CD14-positive monocyte (primary cell): ENCODE measurements at regions not wholly inside any gene's neighbourhood (a gene's known extent, or its start where the extent isn't known, plus 50 kb on each side); places are given as distances from the start of the nearest gene placed in this dataset.

Experiments used
- DNase-seq, 3 donors: peaks; one replicate each; pipeline ENCODE4 v3.0.0-alpha.2; 2011 to 2022
- H2AFZ ChIP-seq: 2 replicates; pipeline ENCODE4 v1.6.0; 2012; ENCODE audit warnings: mild to moderate bottlenecking, low read depth, low read length, inconsistent platforms; ENCODE audit not compliant: insufficient read depth, poor library complexity, severe bottlenecking
- H3K27ac ChIP-seq, 2 donors: 1 replicate in 1 of 2; 2 replicates in 1 of 2; pipeline ENCODE4 v1.5.1; 2012 to 2013; ENCODE audit warnings: low read length in 2 of 2, control low read depth in 1 of 2, inconsistent platforms in 1 of 2, low read depth in 1 of 2, mild to moderate bottlenecking in 1 of 2
- H3K27me3 ChIP-seq, 2 donors: one replicate each; pipeline versions ENCODE4 v1.6.0 to v1.6.1; 2011 to 2013; ENCODE audit warnings: low read length in 2 of 2; ENCODE audit not compliant: control insufficient read depth in 2 of 2, insufficient read depth in 2 of 2
- H3K36me3 ChIP-seq, 2 donors: replicated peaks in 1 of 2; 1 replicate in 1 of 2; 2 replicates in 1 of 2; pipeline versions ENCODE4 v1.5.1 to v1.6.1; 2012 to 2013; ENCODE audit warnings: low read length in 2 of 2, control low read depth in 1 of 2, inconsistent platforms in 1 of 2, mild to moderate bottlenecking in 1 of 2; ENCODE audit not compliant: insufficient read depth in 2 of 2, control insufficient read depth in 1 of 2
- H3K4me1 ChIP-seq, 2 donors: 1 replicate in 1 of 2; 2 replicates in 1 of 2; pipeline versions ENCODE4 v1.5.1 to v1.6.1; 2012 to 2013; ENCODE audit warnings: low read length in 2 of 2, control low read depth in 1 of 2, inconsistent platforms in 1 of 2, mild to moderate bottlenecking in 1 of 2, moderate library complexity in 1 of 2; ENCODE audit not compliant: insufficient read depth in 2 of 2, control insufficient read depth in 1 of 2
- H3K4me2 ChIP-seq: replicated peaks from 2 replicates; pipeline ENCODE3; 2012; ENCODE audit warnings: low read length, moderate library complexity, mild to moderate bottlenecking; ENCODE audit not compliant: poor library complexity, severe bottlenecking; ENCODE audit errors: extremely low read depth
- H3K4me3 ChIP-seq, 3 experiments: fragments of 200-600 bp in 1 of 3; sonication (generic) in 1 of 3; replicated peaks in 1 of 3; 1 replicate in 2 of 3; 2 replicates in 1 of 3; pipeline ENCODE4 v1.5.1; 2011 to 2013; ENCODE audit warnings: low read length in 3 of 3, mild to moderate bottlenecking in 3 of 3, control low read depth in 2 of 3, low read depth in 2 of 3, inconsistent platforms in 1 of 3, moderate library complexity in 1 of 3
- H3K79me2 ChIP-seq: 2 replicates; pipeline ENCODE4 v1.6.0; 2012; ENCODE audit warnings: mild to moderate bottlenecking, control low read depth, inconsistent platforms, low read length, moderate library complexity; ENCODE audit not compliant: insufficient read depth
- H3K9ac ChIP-seq: 2 replicates; pipeline ENCODE4 v1.6.0; 2017; ENCODE audit warnings: low read length, mild to moderate bottlenecking; ENCODE audit not compliant: insufficient read depth, poor library complexity, severe bottlenecking
- H3K9me3 ChIP-seq, 2 donors: replicated peaks in 1 of 2; 1 replicate in 1 of 2; 2 replicates in 1 of 2; pipeline versions ENCODE4 v1.5.1 to v1.6.1; 2012 to 2013; ENCODE audit warnings: low read length in 2 of 2, control low read depth in 1 of 2; ENCODE audit not compliant: control insufficient read depth in 1 of 2, insufficient read depth in 1 of 2
- H4K20me1 ChIP-seq: 2 replicates; pipeline ENCODE4 v1.6.0; 2012; ENCODE audit warnings: mild to moderate bottlenecking, low read length, control low read depth, moderate library complexity; ENCODE audit not compliant: insufficient read depth
- H3K27ac Mint-ChIP-seq, 7 donors: one replicate each; pipeline ENCODE4 v1.8.0; 2020; ENCODE audit warnings: mild to moderate bottlenecking in 7 of 7, mixed read lengths in 7 of 7, moderate library complexity in 6 of 7, inconsistent platforms in 2 of 7
- H3K27me3 Mint-ChIP-seq, 3 donors: one replicate each; pipeline ENCODE4 v1.8.0; 2021 to 2022; ENCODE audit warnings: low read depth in 3 of 3, mild to moderate bottlenecking in 3 of 3, mixed read lengths in 3 of 3, moderate library complexity in 3 of 3, inconsistent platforms in 1 of 3
- H3K36me3 Mint-ChIP-seq, 2 donors: one replicate each; pipeline ENCODE4 v1.8.0; 2020; ENCODE audit warnings: mixed read lengths in 2 of 2, inconsistent platforms in 1 of 2, mild to moderate bottlenecking in 1 of 2
- H3K4me1 Mint-ChIP-seq: one replicate; pipeline ENCODE4 v1.8.0; 2020; ENCODE audit warnings: mild to moderate bottlenecking, mixed read lengths
- H3K4me3 Mint-ChIP-seq, 2 donors: one replicate each; pipeline ENCODE4 v1.8.0; 2020; ENCODE audit warnings: mild to moderate bottlenecking in 2 of 2, mixed read lengths in 2 of 2, moderate library complexity in 1 of 2
- H3K9me3 Mint-ChIP-seq, 7 donors: one replicate each; pipeline ENCODE4 v1.8.0; 2020 to 2022; ENCODE audit warnings: mixed read lengths in 7 of 7, mild to moderate bottlenecking in 6 of 7, moderate library complexity in 6 of 7, inconsistent platforms in 2 of 7
- WGBS: methylation state at CpG from one replicate; pipeline ENCODE4 v1.1.5; 2013; ENCODE audit warnings: missing lambda C conversion rate; ENCODE audit not compliant: insufficient coverage; 5-methylcytosine and 5-hydroxymethylcytosine counted together
- intact Hi-C, 2 donors: fragments of 100-400 bp; cut with micrococcal nuclease; formaldehyde crosslinking; loops; one replicate each; pipeline versions ENCODE4 v1.15.0 to v1.15.1; 2023
- TF ChIP-seq, protein P1 (sequence below): fragments of 200-600 bp; IDR thresholded peaks from one replicate; pipeline ENCODE4 v1.8.0; 2022; ENCODE audit warnings: antibody characterized with exemption, mild to moderate bottlenecking

DNA sequence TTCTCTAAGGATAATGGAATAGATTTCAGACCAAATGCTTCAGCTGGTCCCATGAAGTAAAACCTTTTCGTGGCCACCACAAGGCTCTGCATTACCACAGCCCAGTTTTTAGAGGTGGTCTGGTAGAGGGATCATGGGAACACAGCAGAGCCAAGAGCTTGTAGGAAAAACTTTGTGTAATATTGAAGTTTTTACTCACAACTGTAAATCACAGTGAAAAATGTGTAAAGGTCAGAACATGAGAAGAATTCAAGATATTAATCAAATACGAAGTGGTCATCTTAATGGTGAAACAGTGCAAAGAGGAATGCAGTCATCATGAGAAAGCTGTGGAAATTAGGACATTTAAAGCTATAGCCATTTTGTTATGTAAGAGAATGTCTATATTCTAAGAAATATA is 197.5 kb downstream of the NPR3 start:
- H3K9me3 Mint-ChIP-seq: peaks cover 2 to 7% (median 5%) of the 10 kb centered on the region in 7 donors
- no peak overlapping the region for H3K4me3 Mint-ChIP-seq
- no peak for DNase-seq
- no peak overlapping the region for H3K4me3 ChIP-seq
- no peak overlapping the region for H3K9ac ChIP-seq
- no peaks in the 10 kb centered on the region for H3K27me3 ChIP-seq
- H3K4me2 ChIP-seq: no peak overlapping the region
- TF ChIP-seq, protein P1, sequence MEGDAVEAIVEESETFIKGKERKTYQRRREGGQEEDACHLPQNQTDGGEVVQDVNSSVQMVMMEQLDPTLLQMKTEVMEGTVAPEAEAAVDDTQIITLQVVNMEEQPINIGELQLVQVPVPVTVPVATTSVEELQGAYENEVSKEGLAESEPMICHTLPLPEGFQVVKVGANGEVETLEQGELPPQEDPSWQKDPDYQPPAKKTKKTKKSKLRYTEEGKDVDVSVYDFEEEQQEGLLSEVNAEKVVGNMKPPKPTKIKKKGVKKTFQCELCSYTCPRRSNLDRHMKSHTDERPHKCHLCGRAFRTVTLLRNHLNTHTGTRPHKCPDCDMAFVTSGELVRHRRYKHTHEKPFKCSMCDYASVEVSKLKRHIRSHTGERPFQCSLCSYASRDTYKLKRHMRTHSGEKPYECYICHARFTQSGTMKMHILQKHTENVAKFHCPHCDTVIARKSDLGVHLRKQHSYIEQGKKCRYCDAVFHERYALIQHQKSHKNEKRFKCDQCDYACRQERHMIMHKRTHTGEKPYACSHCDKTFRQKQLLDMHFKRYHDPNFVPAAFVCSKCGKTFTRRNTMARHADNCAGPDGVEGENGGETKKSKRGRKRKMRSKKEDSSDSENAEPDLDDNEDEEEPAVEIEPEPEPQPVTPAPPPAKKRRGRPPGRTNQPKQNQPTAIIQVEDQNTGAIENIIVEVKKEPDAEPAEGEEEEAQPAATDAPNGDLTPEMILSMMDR: no peak
- no peaks in the 10 kb centered on the region for H3K79me2 ChIP-seq
- no peaks in the 10 kb centered on the region for H4K20me1 ChIP-seq
- H3K36me3 ChIP-seq: no peaks in the 10 kb centered on the region
- intact Hi-C loops: no loop called here
- no peaks in the 10 kb centered on the region for H3K4me1 Mint-ChIP-seq
- H3K27ac ChIP-seq: no peak overlapping the region
- no peaks in the 10 kb centered on the region for H3K36me3 Mint-ChIP-seq
- no peaks in the 10 kb centered on the region for H3K4me1 ChIP-seq
- H3K9me3 ChIP-seq: no peaks in the 10 kb centered on the region
- no CpG with 5 or more reads among the region's 2 CpGs for WGBS
- H2AFZ ChIP-seq: no peak overlapping the region
- no peak overlapping the region for H3K27ac Mint-ChIP-seq
- H3K27me3 Mint-ChIP-seq: no peaks in the 10 kb centered on the region

DNA sequence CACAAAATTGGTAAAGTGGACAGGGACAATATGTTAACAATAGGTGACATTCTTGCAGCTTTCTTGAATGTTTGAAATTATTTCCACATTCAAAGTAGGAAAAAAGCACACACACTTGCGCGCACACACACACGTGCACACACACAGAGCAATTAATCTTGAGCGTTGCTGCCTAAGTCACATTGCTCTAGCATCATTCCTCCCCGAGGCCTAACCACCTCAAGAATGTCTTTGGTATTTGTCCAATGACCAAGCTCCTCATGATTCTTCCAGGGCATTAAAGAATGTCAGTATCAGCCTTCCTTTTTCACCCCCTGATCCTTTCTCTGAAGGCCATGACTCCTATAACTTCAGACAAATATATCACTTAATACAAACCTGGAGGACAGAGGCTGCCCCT is 198.1 kb downstream of the NPR3 start:
- H3K36me3 ChIP-seq: no peaks in the 10 kb centered on the region
- intact Hi-C loops: no loop called here
- H2AFZ ChIP-seq: no peak overlapping the region
- H3K27ac ChIP-seq: no peak overlapping the region
- no peak overlapping the region for H3K4me2 ChIP-seq
- DNase-seq: no peak
- Mint-ChIP-seq H3K36me3 (no peaks in the 10 kb centered on the region), H3K9me3 (peaks cover 2 to 7% (median 5%) of the 10 kb centered on the region in 7 donors), H3K27ac (peak overlapping the region in 1 of 7 donors; percentile 20), H3K27me3 (no peaks in the 10 kb centered on the region), H3K4me3 (no peak overlapping the region), H3K4me1 (no peaks in the 10 kb centered on the region)
- TF ChIP-seq, protein P1: no peak
- no peaks in the 10 kb centered on the region for H3K9me3 ChIP-seq
- H3K27me3 ChIP-seq: no peaks in the 10 kb centered on the region
- no peaks in the 10 kb centered on the region for H4K20me1 ChIP-seq
- H3K79me2 ChIP-seq: no peaks in the 10 kb centered on the region
- no peak overlapping the region for H3K9ac ChIP-seq
- WGBS: 98% methylated on average over 5 of the region's 5 CpGs
- H3K4me1 ChIP-seq: no peaks in the 10 kb centered on the region
- H3K4me3 ChIP-seq: no peak overlapping the region
